ENCODE measurements at regions not wholly inside any gene's neighbourhood (a gene's known extent, or its start where the extent isn't known, plus 50 kb on each side); places are given as distances from the start of the nearest gene placed in this dataset.
"Not testable (repeated sequence)": the region's sequence is repeated elsewhere in the genome, so short reads cannot be mapped to it uniquely, and the experiment has no call there.

DNA sequence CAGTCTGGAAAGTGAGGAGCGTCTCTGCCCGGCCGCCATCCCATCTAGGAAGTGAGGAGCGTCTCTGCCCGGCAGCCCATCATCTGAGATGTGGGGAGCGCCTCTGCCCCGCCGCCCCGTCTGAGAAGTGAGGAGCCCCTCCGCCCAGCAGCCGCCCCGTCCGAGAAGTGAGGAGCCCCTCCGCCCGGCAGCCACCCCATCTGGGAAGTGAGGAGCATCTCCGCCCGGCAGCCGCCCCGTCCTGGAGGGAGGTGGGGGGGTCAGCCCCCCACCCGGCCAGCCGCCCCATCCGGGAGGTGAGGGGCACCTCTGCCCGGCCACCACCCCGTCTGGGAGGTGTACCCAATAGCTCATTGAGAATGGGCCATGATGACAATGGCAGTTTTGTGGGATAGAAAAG is 75.4 kb upstream of the EXOC4 start:
- TF ChIP-seq NR3C1 (CRISPR knock-in tag; IDR thresholded peaks at IDR 0.05); POLR2A (conservative IDR thresholded peaks at IDR 0.05); RAD21 (CRISPR knock-in tag; conservative IDR thresholded peaks at IDR 0.05 in 1 of 2, IDR thresholded peaks at IDR 0.05 in 1 of 2); RNF2 (IDR thresholded peaks at IDR 0.05); ZBTB17 (CRISPR knock-in tag; IDR thresholded peaks at IDR 0.05); JUNB (CRISPR knock-in tag; conservative IDR thresholded peaks at IDR 0.05); NRF1 (conservative IDR thresholded peaks at IDR 0.05 in 1 of 2, IDR thresholded peaks at IDR 0.05 in 1 of 2); CAMTA2 (CRISPR knock-in tag; conservative IDR thresholded peaks at IDR 0.05): not testable (repeated sequence)
- TF ChIP-seq, protein P1, sequence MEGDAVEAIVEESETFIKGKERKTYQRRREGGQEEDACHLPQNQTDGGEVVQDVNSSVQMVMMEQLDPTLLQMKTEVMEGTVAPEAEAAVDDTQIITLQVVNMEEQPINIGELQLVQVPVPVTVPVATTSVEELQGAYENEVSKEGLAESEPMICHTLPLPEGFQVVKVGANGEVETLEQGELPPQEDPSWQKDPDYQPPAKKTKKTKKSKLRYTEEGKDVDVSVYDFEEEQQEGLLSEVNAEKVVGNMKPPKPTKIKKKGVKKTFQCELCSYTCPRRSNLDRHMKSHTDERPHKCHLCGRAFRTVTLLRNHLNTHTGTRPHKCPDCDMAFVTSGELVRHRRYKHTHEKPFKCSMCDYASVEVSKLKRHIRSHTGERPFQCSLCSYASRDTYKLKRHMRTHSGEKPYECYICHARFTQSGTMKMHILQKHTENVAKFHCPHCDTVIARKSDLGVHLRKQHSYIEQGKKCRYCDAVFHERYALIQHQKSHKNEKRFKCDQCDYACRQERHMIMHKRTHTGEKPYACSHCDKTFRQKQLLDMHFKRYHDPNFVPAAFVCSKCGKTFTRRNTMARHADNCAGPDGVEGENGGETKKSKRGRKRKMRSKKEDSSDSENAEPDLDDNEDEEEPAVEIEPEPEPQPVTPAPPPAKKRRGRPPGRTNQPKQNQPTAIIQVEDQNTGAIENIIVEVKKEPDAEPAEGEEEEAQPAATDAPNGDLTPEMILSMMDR (IDR thresholded peaks at IDR 0.05 in 2 of 3, conservative IDR thresholded peaks at IDR 0.05 in 1 of 3; ENCODE audit: insufficient read depth in 2 of 3, low read depth in 1 of 3, low read length in 3 of 3), result not testable (repeated sequence)
- TF ChIP-seq, protein P2, sequence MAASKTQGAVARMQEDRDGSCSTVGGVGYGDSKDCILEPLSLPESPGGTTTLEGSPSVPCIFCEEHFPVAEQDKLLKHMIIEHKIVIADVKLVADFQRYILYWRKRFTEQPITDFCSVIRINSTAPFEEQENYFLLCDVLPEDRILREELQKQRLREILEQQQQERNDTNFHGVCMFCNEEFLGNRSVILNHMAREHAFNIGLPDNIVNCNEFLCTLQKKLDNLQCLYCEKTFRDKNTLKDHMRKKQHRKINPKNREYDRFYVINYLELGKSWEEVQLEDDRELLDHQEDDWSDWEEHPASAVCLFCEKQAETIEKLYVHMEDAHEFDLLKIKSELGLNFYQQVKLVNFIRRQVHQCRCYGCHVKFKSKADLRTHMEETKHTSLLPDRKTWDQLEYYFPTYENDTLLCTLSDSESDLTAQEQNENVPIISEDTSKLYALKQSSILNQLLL (CRISPR knock-in tag; IDR thresholded peaks at IDR 0.05; ENCODE audit: borderline replicate concordance), result not testable (repeated sequence)
- TF ChIP-seq, protein P3, sequence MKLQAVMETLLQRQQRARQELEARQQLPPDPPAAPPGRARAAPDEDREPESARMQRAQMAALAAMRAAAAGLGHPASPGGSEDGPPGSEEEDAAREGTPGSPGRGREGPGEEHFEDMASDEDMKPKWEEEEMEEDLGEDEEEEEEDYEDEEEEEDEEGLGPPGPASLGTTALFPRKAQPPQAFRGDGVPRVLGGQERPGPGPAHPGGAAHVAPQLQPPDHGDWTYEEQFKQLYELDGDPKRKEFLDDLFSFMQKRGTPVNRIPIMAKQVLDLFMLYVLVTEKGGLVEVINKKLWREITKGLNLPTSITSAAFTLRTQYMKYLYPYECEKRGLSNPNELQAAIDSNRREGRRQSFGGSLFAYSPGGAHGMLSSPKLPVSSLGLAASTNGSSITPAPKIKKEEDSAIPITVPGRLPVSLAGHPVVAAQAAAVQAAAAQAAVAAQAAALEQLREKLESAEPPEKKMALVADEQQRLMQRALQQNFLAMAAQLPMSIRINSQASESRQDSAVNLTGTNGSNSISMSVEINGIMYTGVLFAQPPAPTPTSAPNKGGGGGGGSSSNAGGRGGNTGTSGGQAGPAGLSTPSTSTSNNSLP (IDR thresholded peaks at IDR 0.05; ENCODE audit: borderline replicate concordance, low read depth, low read length), result not testable (repeated sequence)
